ENCODE measurements at regions not wholly inside any gene's neighbourhood (a gene's known extent, or its start where the extent isn't known, plus 50 kb on each side); places are given as distances from the start of the nearest gene placed in this dataset.

GRCh38 chr10:128995676-128996075 is 471.4 kb upstream of the MGMT start:
- Histone ChIP-seq H3K9me3 (ENCODE audit: control insufficient read depth, insufficient read depth, low read length) (peaks cover 71% of the 10 kb centered on the region), H3K27ac (ENCODE audit: low read depth, low read length) (no peak overlapping the region), H3K4me3 (ENCODE audit: low read depth, low read length) (no peak overlapping the region), H3K27me3 (ENCODE audit: control insufficient read depth, insufficient read depth, low read length) (no peaks in the 10 kb centered on the region)
- CTCF ChIA-PET, result no interaction called here
- DNase-seq (ENCODE audit: low read depth, low spot score), result no peak
- no peak for TF ChIP-seq CTCF (IDR thresholded peaks at IDR 0.05; ENCODE audit: low read depth, low read length)
- POLR2A ChIA-PET, result no interaction called here

GRCh38 chr10:128996092-128996491 is 470.9 kb upstream of the MGMT start:
- H3K27me3 ChIP-seq (ENCODE audit: control insufficient read depth, insufficient read depth, low read length), result no peaks in the 10 kb centered on the region
- ChIA-PET POLR2A (no interaction called here), CTCF (no interaction called here)
- DNase-seq (ENCODE audit: low read depth, low spot score), result no peak
- peaks cover 72% of the 10 kb centered on the region for H3K9me3 ChIP-seq (ENCODE audit: control insufficient read depth, insufficient read depth, low read length)
- TF ChIP-seq CTCF (IDR thresholded peaks at IDR 0.05; ENCODE audit: low read depth, low read length), result no peak
- H3K4me3 ChIP-seq (ENCODE audit: low read depth, low read length), result no peak overlapping the region
- H3K27ac ChIP-seq (ENCODE audit: low read depth, low read length), result no peak overlapping the region

GRCh38 chr10:128998101-128998805 is 468.8 kb upstream of the MGMT start:
- H3K27ac ChIP-seq (ENCODE audit: low read depth, low read length), result no peak overlapping the region
- CTCF ChIA-PET, result no interaction called here
- POLR2A ChIA-PET, result no interaction called here
- H3K4me3 ChIP-seq (ENCODE audit: low read depth, low read length), result no peak overlapping the region
- no peak for TF ChIP-seq CTCF (IDR thresholded peaks at IDR 0.05; ENCODE audit: low read depth, low read length)
- no peaks in the 10 kb centered on the region for H3K27me3 ChIP-seq (ENCODE audit: control insufficient read depth, insufficient read depth, low read length)
- DNase-seq (ENCODE audit: low read depth, low spot score), result no peak
- peaks cover 71% of the 10 kb centered on the region for H3K9me3 ChIP-seq (ENCODE audit: control insufficient read depth, insufficient read depth, low read length)

- no peak for DNase-seq (ENCODE audit: low read depth, low spot score)
- CTCF ChIA-PET, result no interaction called here
- H3K9me3 ChIP-seq (ENCODE audit: control insufficient read depth, insufficient read depth, low read length), result peaks cover 30% of the 10 kb centered on the region
- no peak for TF ChIP-seq CTCF (IDR thresholded peaks at IDR 0.05; ENCODE audit: low read depth, low read length)
- H3K27ac ChIP-seq (ENCODE audit: low read depth, low read length), result no peak overlapping the region
- H3K4me3 ChIP-seq (ENCODE audit: low read depth, low read length), result no peak overlapping the region
- H3K27me3 ChIP-seq (ENCODE audit: control insufficient read depth, insufficient read depth, low read length), result no peaks in the 10 kb centered on the region
- POLR2A ChIA-PET, result no interaction called here
Observed at GRCh38 chr10:129004398-129004797, 462.6 kb upstream of the MGMT start.

GRCh38 chr10:129005080-129005479 is 462.0 kb upstream of the MGMT start:
- CTCF ChIA-PET, result interaction anchor here (0.5 kb wide), 1 partner anchor 799 kb away, joined by 4 read pairs; no protein-coding TSS in a partner anchor
- no peak for TF ChIP-seq CTCF (IDR thresholded peaks at IDR 0.05; ENCODE audit: low read depth, low read length)

More at GRCh38 chr10:129005080-129005479, 462.0 kb upstream of the MGMT start:
- no peak for DNase-seq (ENCODE audit: low read depth, low spot score)
- Histone ChIP-seq H3K27me3 (ENCODE audit: control insufficient read depth, insufficient read depth, low read length) (no peaks in the 10 kb centered on the region), H3K4me3 (ENCODE audit: low read depth, low read length) (no peak overlapping the region), H3K27ac (ENCODE audit: low read depth, low read length) (no peak overlapping the region), H3K9me3 (ENCODE audit: control insufficient read depth, insufficient read depth, low read length) (peaks cover 29% of the 10 kb centered on the region)
- POLR2A ChIA-PET, result no interaction called here
